Activated naive CD8-positive, alpha-beta T cell treated with anti-CD3 and anti-CD28 coated beads, Interleukin-2, amount 50 U/mL, for 16 hours (primary cell): ENCODE measurements at regions not wholly inside any gene's neighbourhood (a gene's known extent, or its start where the extent isn't known, plus 50 kb on each side); places are given as distances from the start of the nearest gene placed in this dataset.
"Not testable (repeated sequence)": the region's sequence is repeated elsewhere in the genome, so short reads cannot be mapped to it uniquely, and the experiment has no call there.

Experiments
- DNase-seq: peaks from one replicate; pipeline ENCODE4 v3.0.0-alpha.2; 2020; ENCODE audit warnings: low read depth, low spot score

- DNase-seq: not testable (repeated sequence)
Measured at GRCh38 chr2:195072806-195073205, 584.2 kb upstream of the SLC39A10 start.

DNA sequence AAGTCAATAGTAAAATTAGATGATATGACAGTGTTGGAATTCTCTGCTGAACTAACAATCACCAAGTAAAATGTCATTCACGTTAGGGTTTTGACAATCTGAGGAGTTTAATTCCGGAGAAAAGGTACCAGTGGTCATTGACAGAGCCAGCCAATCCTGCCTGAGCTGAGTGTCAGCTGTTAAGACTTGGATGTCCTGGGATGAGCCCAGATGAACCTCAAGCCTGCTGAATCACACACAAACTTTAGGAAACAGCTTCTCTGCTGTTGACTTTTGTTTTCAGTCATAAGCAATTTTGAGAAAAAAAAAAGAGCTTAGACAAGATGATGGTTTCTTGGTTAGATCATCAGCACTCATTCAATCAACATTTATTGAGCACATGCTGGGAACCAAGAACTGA is 600.0 kb upstream of the SLC39A10 start:
- DNase-seq: no peak

DNA sequence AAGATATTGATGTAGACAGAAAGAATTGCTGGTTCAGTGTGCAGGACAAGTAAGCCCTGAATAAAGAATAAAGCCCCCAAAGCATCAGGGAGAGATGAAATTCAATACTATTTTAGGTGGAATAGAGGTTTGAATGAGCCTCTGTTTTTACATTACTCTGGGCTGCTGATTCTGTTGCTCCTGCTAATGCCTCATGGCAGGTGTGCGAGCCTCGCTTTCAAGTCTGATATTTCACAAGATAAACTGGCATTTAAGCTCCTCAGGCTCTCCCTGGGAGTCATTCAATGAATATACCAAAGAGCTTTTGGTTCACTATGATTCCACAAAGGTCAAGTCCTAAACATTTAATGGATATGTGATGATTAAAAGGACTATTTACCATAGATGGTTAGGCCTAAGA is 601.0 kb upstream of the SLC39A10 start:
- no peak for DNase-seq

GRCh38 chr2:195051401-195051800 is 605.6 kb upstream of the SLC39A10 start:
- DNase-seq: no peak

- no peak for DNase-seq
Measured at GRCh38 chr2:195049372-195050031, 607.5 kb upstream of the SLC39A10 start.

DNA sequence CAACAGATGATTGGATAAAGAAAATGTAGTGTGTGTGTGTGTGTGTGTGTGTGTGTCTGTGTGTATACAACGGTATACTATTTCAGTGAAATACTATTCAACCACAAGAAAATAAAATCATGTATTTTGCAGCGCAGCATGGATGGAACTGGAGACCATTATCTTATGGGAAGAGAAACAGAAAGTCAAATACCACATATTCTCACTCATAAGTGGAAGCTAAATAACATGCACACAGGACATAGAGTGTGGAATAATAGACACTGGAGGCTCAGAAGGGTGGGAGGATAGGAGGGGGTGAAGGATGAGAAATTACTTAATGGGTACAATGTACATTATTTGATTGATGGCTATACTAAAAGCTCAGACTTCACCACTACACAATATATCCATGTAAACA is 609.1 kb upstream of the SLC39A10 start:
- no peak for DNase-seq

DNA sequence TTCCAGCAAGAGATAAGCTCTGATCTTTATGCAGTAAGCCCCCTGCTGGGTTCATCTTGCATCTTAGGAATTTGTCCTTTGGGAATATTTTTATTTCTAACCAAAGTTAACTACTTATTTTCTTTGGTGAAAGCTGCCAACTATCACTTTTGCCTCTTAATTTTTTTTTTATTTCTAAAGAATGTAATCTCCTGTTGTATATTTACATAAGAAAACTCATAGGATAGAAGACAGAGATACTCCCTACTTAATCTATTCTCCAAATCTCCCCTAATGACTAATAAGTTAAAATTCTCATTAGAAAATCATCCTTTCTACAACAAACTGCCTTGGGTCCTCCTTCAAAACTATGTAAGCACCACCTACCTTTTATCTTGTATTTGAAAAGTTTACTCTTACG is 612.2 kb upstream of the SLC39A10 start:
- no peak for DNase-seq

DNA sequence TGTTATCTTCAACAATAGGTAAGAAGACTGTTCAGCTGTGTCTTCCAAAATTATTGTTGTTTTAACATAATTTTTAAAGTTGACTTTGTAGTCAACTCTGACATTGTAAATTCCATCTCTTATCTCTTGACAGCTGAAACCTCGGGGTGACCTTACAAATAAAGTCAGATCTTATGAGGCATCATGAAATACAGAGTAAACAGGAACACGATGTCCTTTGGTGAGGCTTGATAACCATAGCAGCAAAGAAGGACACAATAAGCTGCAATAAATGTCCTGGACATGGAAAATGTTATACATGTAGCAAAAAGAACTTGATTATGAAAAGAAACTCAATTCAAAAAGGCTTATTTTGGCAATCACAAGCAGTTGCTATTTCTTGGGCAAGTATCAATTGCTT is 618.9 kb upstream of the SLC39A10 start:
- no peak for DNase-seq

GRCh38 chr2:195037045-195037444 is 620.0 kb upstream of the SLC39A10 start:
- no peak for DNase-seq

GRCh38 chr2:195031411-195031810 is 625.6 kb upstream of the SLC39A10 start:
- no peak for DNase-seq

- no peak for DNase-seq
Measured at GRCh38 chr2:195029804-195030654, 627.0 kb upstream of the SLC39A10 start.

- no peak for DNase-seq
Measured at GRCh38 chr2:195027947-195028346, 629.1 kb upstream of the SLC39A10 start.

DNA sequence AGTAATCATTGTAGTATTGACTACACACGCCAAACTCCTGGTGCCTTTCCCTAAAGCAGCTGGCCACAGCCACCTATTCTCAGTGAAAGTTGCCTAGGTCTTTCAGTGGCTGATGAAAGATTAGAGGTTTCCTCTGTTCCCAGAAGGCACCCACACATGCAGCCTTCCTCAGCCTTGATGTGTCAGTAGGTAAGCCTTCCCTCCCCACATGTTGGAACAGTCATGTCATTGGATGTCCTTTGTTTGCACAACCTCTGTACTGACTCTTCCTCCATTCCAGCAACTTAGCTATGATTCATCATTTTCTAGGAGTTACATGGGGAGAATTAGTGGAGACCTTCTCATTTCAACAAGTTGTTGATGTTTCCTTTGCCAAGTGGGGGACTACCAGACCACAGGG is 630.8 kb upstream of the SLC39A10 start:
- no peak for DNase-seq

DNA sequence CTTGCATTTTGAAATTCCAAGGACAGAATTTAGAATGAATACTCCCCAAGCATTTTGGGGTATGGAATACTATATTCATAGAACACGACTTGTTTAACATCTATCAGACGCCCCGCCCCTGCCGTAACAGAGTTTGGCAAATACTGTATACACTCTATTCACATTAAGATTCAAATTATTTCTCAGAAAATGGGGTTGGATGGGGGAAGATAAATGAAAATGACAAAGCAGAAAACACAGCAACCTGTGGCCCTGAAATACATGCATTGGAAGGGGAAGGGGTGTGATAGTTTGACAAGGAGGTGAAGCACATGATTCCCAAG is 634.6 kb upstream of the SLC39A10 start:
- no peak for DNase-seq

GRCh38 chr2:195021711-195022507 is 635.1 kb upstream of the SLC39A10 start:
- DNase-seq: no peak

GRCh38 chr2:195018462-195018861 is 638.6 kb upstream of the SLC39A10 start:
- no peak for DNase-seq

GRCh38 chr2:195017890-195018289 is 639.1 kb upstream of the SLC39A10 start:
- DNase-seq: no peak

DNA sequence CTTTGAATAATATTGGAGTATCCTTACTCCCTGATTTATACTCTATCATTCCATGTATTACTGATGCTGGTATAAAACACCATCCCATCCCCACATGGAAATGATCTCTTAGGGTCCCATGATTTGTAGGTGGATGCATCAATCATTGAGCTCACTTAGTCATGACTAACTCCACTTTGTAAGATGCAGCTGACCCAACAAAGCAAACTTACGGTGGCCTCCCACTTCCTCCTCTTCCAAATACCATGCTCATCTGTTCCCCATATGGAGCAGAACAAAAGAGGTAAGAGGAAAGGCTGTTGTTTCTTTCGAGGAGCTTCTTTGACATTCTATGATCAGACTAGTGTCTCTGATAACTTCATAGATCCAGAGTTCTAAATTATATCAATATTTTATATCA is 640.2 kb upstream of the SLC39A10 start:
- no peak for DNase-seq

- no peak for DNase-seq
Measured at GRCh38 chr2:195009202-195009601, 647.8 kb upstream of the SLC39A10 start.

DNA sequence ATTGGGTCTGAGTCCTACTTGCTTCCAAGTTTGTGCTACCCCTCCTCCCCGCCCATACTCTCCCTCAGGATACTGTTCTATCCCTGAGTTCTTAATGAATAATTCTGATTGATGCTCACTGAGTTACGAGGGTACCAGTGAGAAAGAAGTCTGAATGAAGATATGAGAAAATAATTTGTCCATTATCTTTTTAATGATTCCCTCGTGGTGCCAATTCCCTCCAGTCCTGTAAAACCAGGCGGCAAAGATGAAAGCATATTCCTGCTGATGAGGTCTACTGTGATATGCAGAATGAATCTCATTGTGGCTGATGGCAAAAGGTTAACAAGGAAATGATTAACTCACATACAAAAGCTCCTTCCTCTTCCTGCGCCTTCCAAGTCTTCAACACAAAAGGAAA is 650.2 kb upstream of the SLC39A10 start:
- no peak for DNase-seq

- no peak for DNase-seq
Measured at GRCh38 chr2:195003881-195004471, 653.0 kb upstream of the SLC39A10 start.

DNA sequence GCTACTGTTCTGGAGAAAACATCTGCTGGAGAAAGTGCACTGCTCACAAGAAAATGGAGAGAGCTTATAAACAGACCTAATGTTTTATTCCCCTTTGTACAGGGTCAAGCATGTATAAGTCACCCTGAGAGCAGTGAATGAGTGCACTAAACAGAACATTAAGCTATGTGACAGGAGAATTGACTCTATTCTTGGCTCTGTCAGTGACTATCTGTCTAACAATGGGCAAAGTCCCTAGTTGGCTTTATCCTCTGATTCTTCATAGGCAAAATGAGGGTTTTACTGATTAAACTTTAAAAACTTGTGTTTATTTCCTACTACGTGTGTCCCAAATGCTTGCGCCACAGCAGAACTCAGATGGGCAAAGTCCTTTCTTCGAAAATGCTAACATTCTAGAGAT is 655.1 kb upstream of the SLC39A10 start:
- no peak for DNase-seq
